ENCODE measurements at regions not wholly inside any gene's neighbourhood (a gene's known extent, or its start where the extent isn't known, plus 50 kb on each side); places are given as distances from the start of the nearest gene placed in this dataset.

- DNase-seq, result no peak
These were observed 197.1 kb downstream of the TOMM20 start for GRCh38 chr1:234931404-234931973.

- no peak for DNase-seq
These were observed 199.3 kb downstream of the TOMM20 start for GRCh38 chr1:234929369-234929768.

GRCh38 chr1:234928642-234929041 lies 200.0 kb downstream of the TOMM20 start:
- no peak for DNase-seq

- peak; percentile 73 for DNase-seq
These were observed 200.5 kb downstream of the TOMM20 start for GRCh38 chr1:234927971-234928640.

GRCh38 chr1:234927312-234927970 lies 201.2 kb downstream of the TOMM20 start:
- DNase-seq, result no peak

- no peak for DNase-seq
These were observed 201.9 kb downstream of the TOMM20 start for GRCh38 chr1:234926559-234927311.

GRCh38 chr1:234926264-234926558 lies 202.4 kb downstream of the TOMM20 start:
- no peak for DNase-seq

- peak; percentile 100 for DNase-seq
These were observed 203.0 kb downstream of the TOMM20 start for GRCh38 chr1:234925440-234926263.

- DNase-seq, result no peak
These were observed 203.9 kb downstream of the TOMM20 start for GRCh38 chr1:234924450-234925355.

GRCh38 chr1:234923626-234924025 lies 205.0 kb downstream of the TOMM20 start:
- no peak for DNase-seq

- no peak for DNase-seq
These were observed 205.7 kb downstream of the TOMM20 start for GRCh38 chr1:234922987-234923386.

- DNase-seq, result no peak
These were observed 207.2 kb downstream of the TOMM20 start for GRCh38 chr1:234921266-234922062.

- DNase-seq, result no peak
These were observed 207.8 kb downstream of the TOMM20 start for GRCh38 chr1:234920843-234921140.

GRCh38 chr1:234920136-234920842 lies 208.3 kb downstream of the TOMM20 start:
- DNase-seq, result no peak

- DNase-seq, result no peak
These were observed 209.5 kb downstream of the TOMM20 start for GRCh38 chr1:234918961-234919761.

- no peak for DNase-seq
These were observed 210.3 kb downstream of the TOMM20 start for GRCh38 chr1:234918181-234918841.

GRCh38 chr1:234917495-234918180 lies 211.0 kb downstream of the TOMM20 start:
- DNase-seq, result no peak

- DNase-seq, result no peak
These were observed 211.8 kb downstream of the TOMM20 start for GRCh38 chr1:234916840-234917239.
